Kidney epithelial cell (primary cell): ENCODE measurements at regions not wholly inside any gene's neighbourhood (a gene's known extent, or its start where the extent isn't known, plus 50 kb on each side); places are given as distances from the start of the nearest gene placed in this dataset.

Experiments used
- DNase-seq: peaks from one replicate; pipeline ENCODE4 v3.0.0-alpha.2; 2010; ENCODE audit warnings: low read depth
- H3K27me3 ChIP-seq: 2 replicates; pipeline ENCODE4 v1.6.0; 2011; ENCODE audit warnings: low read length; ENCODE audit not compliant: control insufficient read depth, insufficient read depth
- H3K36me3 ChIP-seq: 2 replicates; pipeline ENCODE4 v1.5.1; 2011; ENCODE audit warnings: low read length; ENCODE audit not compliant: control insufficient read depth, insufficient read depth
- H3K4me3 ChIP-seq: 2 replicates; pipeline ENCODE4 v1.5.1; 2011; ENCODE audit warnings: low read depth, mild to moderate bottlenecking, control low read depth, low read length
- TF ChIP-seq, protein P1 (sequence below): IDR thresholded peaks from 2 replicates; pipeline ENCODE4 v1.5.1; 2011; ENCODE audit warnings: mild to moderate bottlenecking, moderate library complexity, low read length, control low read depth, inconsistent platforms; ENCODE audit not compliant: insufficient read depth, poor library complexity, severe bottlenecking

DNA sequence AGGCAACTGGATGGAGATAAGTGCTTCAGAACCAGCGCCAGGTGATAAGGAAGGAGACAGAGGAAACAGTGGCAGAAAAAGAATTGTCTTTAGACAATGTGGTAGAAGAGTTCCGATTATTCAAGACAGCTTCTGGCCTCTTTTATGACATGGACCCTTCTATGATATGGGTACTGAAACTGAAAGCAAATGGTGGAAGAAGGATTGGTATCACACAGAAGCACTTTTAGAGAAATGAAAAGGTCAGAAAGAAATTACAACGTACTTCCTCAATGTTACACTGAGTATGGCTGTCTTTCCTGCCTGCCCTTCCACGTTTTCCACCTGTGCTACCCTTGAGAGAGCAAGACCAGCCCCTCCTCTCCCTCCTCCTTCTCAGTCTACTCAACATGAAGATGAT lies 959.3 kb downstream of the DNAH5 start:
- TF ChIP-seq, protein P1, sequence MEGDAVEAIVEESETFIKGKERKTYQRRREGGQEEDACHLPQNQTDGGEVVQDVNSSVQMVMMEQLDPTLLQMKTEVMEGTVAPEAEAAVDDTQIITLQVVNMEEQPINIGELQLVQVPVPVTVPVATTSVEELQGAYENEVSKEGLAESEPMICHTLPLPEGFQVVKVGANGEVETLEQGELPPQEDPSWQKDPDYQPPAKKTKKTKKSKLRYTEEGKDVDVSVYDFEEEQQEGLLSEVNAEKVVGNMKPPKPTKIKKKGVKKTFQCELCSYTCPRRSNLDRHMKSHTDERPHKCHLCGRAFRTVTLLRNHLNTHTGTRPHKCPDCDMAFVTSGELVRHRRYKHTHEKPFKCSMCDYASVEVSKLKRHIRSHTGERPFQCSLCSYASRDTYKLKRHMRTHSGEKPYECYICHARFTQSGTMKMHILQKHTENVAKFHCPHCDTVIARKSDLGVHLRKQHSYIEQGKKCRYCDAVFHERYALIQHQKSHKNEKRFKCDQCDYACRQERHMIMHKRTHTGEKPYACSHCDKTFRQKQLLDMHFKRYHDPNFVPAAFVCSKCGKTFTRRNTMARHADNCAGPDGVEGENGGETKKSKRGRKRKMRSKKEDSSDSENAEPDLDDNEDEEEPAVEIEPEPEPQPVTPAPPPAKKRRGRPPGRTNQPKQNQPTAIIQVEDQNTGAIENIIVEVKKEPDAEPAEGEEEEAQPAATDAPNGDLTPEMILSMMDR, result no peak
- no peaks in the 10 kb centered on the region for H3K27me3 ChIP-seq
- DNase-seq, result no peak

DNA sequence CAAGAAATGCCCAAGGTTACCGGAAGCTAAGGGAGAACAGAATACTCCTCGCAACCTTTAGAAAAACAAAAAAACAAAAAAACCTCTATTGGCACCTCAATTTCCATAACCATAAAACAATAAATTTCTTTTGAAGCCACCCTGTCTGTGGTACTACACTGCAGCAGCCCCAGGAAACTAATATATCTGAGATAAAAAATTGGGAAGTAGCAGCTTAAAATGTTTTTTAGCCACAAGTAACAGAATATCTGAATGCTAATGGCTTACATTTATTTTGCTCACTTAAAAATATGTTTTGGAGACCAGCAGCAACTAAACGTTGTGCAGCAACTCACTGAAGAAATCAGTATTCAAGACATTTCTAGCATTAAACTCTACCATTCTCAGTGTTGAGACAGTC lies 969.6 kb downstream of the DNAH5 start:
- DNase-seq, result no peak
- H3K4me3 ChIP-seq, result no peak overlapping the region
- H3K27me3 ChIP-seq, result no peaks in the 10 kb centered on the region
- TF ChIP-seq, protein P1, result no peak
- no peaks in the 10 kb centered on the region for H3K36me3 ChIP-seq

More for the DNA sequence above, 959.3 kb downstream of the DNAH5 start:
- H3K4me3 ChIP-seq, result no peak overlapping the region
- no peaks in the 10 kb centered on the region for H3K36me3 ChIP-seq

- no peaks in the 10 kb centered on the region for H3K36me3 ChIP-seq
- no peak for DNase-seq
- no peaks in the 10 kb centered on the region for H3K27me3 ChIP-seq
- H3K4me3 ChIP-seq, result no peak overlapping the region
- TF ChIP-seq, protein P1, result no peak
These were observed 978.7 kb downstream of the DNAH5 start for GRCh38 chr5:12965804-12966203.

GRCh38 chr5:12959713-12960112 lies 984.8 kb downstream of the DNAH5 start:
- DNase-seq, result no peak
- no peaks in the 10 kb centered on the region for H3K36me3 ChIP-seq
- no peaks in the 10 kb centered on the region for H3K27me3 ChIP-seq
- no peak overlapping the region for H3K4me3 ChIP-seq
- TF ChIP-seq, protein P1, result no peak

DNA sequence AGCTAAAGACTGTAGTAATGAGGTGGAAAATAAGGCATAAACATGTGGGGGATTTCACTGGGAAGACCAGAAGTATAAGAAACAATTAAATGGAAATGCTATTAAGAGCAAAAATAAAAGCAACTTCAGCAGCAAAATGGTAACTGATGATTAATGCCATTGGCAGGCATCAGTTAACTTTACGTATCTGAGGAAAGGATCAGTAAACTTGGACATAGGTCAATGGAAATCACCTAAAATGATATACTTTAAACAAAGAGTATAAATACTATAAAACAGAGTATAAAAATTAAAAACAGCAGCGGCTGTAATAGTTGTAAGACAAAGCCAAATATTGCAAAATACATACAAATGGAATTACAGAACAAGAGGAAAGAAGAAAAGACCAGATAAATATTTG lies 992.1 kb downstream of the DNAH5 start:
- Histone ChIP-seq H3K36me3 (no peaks in the 10 kb centered on the region), H3K4me3 (no peak overlapping the region), H3K27me3 (no peaks in the 10 kb centered on the region)
- TF ChIP-seq, protein P1, result no peak
- no peak for DNase-seq

DNA sequence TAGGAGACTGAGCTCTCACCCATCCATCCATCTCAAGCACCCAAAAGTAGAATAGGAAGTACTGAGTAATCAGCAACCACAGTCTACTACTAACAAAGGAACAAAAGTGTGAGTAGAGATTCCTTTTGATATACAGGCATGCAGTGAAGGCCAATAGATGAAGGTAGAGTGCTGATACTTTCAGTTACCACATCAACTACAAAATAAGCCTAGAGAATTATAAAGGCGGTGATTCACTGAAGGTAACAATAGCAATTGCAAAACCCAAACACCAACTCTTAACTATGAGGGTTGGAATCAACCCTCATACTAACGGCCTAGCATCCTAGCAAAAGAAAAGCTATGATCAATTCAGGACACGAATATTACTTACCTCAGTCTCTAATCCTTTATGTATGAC lies 992.6 kb downstream of the DNAH5 start:
- H3K27me3 ChIP-seq, result no peaks in the 10 kb centered on the region
- TF ChIP-seq, protein P1, result no peak
- DNase-seq, result no peak

More for the DNA sequence above, 992.6 kb downstream of the DNAH5 start:
- Histone ChIP-seq H3K4me3 (no peak overlapping the region), H3K36me3 (no peaks in the 10 kb centered on the region)
